GM18519 (cell line): ENCODE measurements at regions not wholly inside any gene's neighbourhood (a gene's known extent, or its start where the extent isn't known, plus 50 kb on each side); places are given as distances from the start of the nearest gene placed in this dataset.
"Not testable (repeated sequence)": the region's sequence is repeated elsewhere in the genome, so short reads cannot be mapped to it uniquely, and the experiment has no call there.

ENCODE experiments used
- ATAC-seq: cut with Tn5 transposase; IDR thresholded peaks from one replicate; pipeline ENCODE4 v1.9.1; 2021; ENCODE audit warnings: mild to moderate bottlenecking, moderate library complexity; ENCODE audit not compliant: unreplicated experiment, low FRiP score

DNA sequence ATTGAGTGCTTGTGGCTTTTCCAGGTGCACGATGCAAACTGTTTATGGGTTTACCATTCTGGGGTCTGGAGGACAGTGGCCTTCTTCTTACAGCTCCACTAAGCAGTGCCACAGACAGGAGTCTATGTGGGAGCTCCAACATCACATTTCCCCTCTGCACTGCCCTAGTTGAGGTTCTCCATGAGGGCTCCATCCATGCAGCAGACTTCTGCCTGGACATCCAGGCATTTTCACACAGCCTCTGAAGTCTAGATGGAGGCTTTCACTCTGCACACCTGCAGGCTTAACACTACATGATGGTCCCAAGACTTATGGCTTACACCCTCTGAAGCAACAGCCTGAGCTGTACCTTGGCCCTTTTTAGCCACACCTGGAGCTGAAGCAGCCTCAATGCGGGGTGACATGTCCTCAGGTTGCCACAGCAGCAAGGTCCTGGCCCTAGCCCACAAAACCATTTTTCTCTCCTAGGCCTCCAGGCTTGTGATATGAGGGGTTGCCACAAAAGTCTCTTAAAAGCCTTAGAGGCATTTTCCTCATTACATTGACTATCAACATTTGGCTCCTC lies 552.2 kb downstream of the TFAP2A start:
- ATAC-seq, result no peak

- ATAC-seq, result no peak
Observed at GRCh38 chr6:9851541-9852380, 563.1 kb downstream of the TFAP2A start.

DNA sequence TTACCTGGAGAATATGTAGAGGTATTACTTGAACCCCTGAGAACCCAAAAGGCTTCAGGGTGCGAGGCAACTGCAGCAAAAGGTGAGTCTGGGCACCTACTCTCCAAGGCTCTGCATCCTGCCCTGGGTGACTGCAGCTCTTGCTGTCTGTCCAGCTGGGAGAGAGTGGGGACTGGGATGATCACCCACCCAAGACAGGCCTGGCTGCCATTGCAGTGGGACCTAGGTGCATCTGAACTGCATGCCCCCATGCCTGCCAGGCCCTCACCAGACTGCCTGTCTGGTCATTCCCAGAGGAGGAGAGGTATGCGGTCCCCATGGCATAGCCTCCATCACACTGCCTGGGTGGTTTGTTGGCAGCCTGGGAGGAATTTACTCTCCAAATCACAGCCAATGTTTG lies 563.9 kb downstream of the TFAP2A start:
- no peak for ATAC-seq

DNA sequence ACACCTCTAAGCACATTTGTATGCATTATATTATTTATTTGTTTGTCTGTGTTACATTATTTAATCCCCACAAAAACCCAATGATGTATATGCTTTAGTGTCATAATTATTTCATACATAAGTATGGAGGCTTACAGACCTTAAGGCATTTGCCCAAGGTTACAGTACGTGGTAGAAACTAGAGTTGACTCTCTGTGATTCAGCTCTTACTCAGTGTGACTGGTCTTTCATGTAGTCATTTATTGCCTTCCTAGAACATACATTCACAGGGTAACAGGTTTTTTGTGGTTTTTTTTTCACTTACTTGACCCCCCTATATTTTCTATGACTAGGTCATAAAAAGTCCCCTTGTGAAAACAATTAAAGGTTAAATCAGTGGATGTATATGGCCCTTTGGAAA lies 566.8 kb downstream of the TFAP2A start:
- no peak for ATAC-seq

DNA sequence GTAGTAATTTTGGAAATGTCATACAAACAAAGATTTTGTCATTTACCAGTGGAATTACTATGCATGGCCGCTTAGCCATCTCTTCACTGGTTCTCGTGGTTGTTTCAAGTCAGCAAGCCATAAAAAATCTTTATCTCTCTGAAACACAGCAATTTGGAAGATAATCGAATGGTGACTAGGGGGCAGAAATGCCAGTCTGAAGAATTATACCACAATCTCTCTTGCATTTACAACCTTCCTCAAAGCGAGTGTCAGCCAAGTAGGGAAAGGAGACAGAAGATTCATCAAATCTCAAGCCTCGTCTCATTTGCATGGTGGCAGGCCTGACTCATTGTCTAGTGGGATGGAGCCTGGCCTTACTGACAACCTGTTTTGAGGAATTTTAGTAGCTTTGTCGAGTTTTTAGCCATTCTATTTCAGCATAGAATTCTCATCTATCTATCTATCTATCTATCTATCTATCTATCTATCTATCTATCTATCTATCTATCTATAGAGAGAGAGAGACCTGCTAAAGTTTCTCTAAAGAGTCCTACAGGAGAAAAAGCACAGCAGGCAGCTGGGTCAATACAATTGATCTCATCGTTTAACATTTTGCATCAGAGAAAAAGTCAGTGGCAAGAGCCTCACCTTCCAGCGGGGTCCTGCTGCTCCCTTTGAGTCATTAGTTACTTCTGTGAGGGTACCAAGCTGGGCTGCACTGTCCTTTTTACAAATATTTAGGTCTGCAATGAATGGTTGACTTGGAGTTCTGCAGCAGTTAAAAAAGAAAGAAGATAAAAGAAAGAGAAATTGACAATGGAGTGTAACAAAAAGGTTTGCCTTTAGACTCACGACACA lies 572.8 kb downstream of the TFAP2A start:
- ATAC-seq, result no peak

DNA sequence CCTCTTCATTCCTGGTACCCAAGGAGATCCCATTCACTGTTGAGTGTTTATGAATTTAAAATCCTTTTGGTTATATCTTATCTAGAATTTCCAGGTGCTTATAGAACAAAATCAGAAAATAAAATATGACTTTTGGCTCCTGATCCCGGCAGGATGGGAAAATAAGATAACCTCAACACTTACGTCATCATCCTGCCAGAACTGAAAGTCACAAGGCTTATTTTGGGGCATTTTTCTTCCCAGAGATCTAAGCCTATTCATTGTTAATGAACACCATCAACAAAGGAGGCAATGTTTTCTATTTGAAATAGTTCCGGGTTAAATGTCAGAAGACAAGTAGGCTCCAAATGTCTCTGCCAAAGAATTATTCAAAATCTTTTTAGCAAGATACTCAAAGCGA lies 580.6 kb downstream of the TFAP2A start:
- ATAC-seq, result no peak

GRCh38 chr6:9831783-9832182 lies 583.1 kb downstream of the TFAP2A start:
- ATAC-seq, result no peak

GRCh38 chr6:9830808-9831207 lies 584.1 kb downstream of the TFAP2A start:
- no peak for ATAC-seq

DNA sequence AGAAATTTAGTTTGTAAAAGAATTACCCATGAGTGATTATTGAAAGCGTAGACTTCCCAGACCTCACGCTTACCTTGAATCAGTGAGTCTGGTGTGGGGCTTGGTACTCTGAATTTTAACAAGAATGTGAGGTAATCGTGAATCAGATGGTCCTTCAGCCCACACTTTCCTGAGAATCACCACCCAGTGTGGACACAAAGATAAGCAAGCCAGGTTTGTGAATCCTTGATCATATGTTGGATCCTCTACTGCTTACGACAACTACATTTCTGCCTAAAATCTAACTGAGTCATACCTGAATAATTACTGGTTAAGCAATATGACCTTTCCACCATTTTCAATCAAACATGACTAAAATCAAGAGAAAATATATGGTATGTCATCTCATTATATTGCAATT lies 589.3 kb downstream of the TFAP2A start:
- no peak for ATAC-seq

- not testable (repeated sequence) for ATAC-seq
Observed at GRCh38 chr6:9810727-9811126, 604.1 kb downstream of the TFAP2A start.

GRCh38 chr6:9810286-9810685 lies 604.6 kb downstream of the TFAP2A start:
- no peak for ATAC-seq

GRCh38 chr6:9806195-9806594 lies 608.7 kb downstream of the TFAP2A start:
- ATAC-seq, result no peak

GRCh38 chr6:9801249-9801754 lies 613.6 kb downstream of the TFAP2A start:
- ATAC-seq, result no peak

DNA sequence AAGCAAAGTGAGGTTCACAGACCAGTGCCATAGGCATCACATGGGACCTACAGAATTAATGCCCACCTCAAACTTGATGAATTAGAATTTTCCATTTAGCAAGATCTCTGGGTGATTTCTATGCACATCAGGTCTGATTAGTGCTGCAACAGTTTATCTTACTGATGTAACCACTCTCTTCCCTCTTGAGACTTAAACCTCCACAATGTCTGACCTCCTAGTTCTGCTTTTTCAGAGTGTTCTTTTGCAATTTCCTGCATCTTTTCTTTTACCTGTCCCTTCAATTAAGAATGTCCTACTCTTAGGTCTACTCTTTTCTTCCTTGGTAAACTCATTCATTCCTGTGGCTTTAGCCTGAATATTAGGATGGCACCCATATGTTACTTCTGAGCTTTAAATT lies 615.3 kb downstream of the TFAP2A start:
- ATAC-seq, result no peak

DNA sequence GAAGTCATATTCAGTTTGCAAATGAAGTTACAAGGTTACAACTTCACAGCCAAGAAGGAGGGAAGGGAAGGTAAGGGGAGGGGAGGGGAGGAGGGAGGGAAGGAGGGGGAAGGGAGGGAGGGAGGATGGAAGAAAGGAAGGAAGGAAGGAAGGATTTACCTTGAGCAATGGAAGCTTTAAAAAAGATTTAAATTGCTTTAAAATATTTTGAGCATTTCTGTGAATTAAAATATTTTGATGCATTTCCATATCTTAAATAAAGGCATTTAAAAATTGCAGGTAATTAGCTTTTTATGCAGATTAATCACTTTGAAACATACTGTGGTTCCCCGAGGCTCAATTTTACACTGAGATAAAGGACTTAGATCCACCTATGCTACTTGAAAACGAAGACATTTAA lies 618.0 kb downstream of the TFAP2A start:
- no peak for ATAC-seq

DNA sequence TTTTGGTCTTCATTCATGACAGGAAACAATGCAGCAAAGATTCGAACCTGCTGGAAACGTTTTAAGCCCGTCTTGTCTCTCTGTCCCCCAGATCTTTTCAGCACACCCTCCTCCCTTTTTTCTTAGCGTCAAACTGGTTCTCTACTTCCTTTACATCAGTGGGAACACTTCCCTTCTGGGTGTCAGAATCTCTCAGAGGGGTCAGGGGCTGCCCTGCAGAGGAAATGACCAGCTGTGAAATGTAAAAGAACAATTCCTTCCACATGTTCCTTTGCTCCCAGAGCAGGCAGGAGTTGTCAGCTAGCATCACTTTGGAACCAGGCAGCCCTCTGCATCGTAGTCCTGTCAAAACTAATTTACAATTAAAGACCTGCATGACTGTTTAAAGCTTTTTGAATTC lies 619.0 kb downstream of the TFAP2A start:
- ATAC-seq, result no peak

DNA sequence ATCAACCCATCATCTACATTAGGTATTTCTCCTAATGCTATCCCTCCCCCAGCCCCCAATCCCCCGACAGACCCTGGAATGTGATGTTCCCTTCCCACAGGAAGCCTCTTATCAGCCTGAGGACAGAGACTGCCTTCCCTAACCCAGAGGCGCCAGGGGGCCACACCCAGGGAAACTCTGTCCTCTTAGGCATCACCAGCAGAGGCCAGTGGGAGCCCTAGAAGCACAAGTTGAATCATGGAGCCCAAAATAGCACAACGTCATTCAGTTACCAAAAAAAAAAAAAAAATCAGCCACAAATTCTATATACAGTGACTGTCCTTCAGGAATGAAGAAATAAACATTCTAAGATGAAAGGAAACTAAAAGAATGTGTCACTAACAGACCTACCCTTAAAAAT lies 625.7 kb downstream of the TFAP2A start:
- ATAC-seq, result no peak

DNA sequence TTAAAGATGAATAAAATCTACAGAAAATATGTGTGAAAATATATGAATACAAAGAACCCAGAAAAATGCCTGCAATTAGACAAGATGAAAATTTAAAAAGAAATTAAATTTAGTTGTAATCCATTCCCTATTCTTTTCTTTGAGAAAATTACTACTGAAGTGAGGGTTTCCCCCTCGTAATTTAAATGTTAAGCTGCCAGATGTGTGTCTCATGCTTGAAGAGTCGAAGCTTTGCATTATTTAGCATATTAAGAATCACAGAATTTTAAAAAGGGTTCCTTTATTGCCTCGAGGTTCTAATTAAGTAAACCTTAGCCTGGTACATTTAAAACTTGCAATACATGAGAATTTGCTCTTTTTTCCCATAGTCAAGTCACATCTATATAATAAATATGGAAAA lies 630.1 kb downstream of the TFAP2A start:
- no peak for ATAC-seq

DNA sequence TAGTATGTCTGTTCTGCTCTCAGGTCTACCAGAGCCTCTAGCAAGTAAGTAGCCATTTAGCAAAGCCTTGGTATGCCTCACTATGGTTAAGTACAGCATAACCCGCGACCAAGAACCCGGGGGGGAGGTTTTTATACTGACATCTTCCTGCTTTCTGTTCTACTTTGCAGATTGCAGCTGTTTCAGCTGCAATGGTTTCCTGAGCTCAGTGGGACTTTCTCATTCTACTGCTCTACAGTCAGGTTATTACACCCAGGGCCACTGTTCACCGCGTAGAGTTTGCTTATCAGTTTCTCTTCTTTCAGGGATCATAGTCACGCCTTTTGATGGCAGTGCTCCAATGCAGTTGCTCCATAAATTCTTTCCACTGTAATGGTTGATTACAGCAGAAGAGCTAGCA lies 631.3 kb downstream of the TFAP2A start:
- no peak for ATAC-seq

GRCh38 chr6:9766240-9766915 lies 648.5 kb downstream of the TFAP2A start:
- peak; percentile 52 for ATAC-seq

DNA sequence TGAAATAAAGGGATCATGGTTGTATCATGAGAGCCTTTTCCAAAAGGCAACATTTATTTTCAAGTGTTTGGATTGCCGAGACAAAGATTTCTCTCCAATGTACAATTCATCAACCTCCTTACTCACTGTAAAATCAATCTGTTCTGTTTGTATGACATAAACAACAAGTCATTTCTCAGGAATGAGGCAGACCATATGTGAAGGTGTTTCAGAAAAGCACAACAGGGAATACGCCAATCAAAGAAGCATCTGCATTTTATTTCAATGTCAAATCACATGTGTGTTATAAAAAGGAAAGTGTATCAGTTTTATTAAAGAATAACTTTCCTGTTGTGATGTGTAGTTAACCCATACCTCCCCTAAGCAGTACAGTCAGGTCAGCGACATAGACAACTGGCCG lies 653.7 kb downstream of the TFAP2A start:
- no peak for ATAC-seq
